Gastrocnemius medialis (tissue), 4 donors: ENCODE measurements at regions not wholly inside any gene's neighbourhood (a gene's known extent, or its start where the extent isn't known, plus 50 kb on each side); places are given as distances from the start of the nearest gene placed in this dataset.

Experiments
- POLR2A ChIP-seq, 2 donors: fragments of 450-650 bp; IDR thresholded peaks; one replicate each; pipeline ENCODE4 v1.6.1; 2017; ENCODE audit warnings: antibody characterized with exemption in 2 of 2, mild to moderate bottlenecking in 2 of 2, moderate library complexity in 2 of 2
- TF ChIP-seq, protein P1 (sequence below), 5 experiments: fragments of 450-650 bp in 3 of 5; fragments of 200-600 bp in 2 of 5; sonication (generic) in 2 of 5; IDR thresholded peaks in 4 of 5; conservative IDR thresholded peaks in 1 of 5; 1 replicate in 4 of 5; 2 replicates in 1 of 5; pipeline ENCODE4 v1.5.1; 2016 to 2019; ENCODE audit warnings: antibody characterized with exemption in 5 of 5, mild to moderate bottlenecking in 3 of 5, moderate library complexity in 3 of 5

DNA sequence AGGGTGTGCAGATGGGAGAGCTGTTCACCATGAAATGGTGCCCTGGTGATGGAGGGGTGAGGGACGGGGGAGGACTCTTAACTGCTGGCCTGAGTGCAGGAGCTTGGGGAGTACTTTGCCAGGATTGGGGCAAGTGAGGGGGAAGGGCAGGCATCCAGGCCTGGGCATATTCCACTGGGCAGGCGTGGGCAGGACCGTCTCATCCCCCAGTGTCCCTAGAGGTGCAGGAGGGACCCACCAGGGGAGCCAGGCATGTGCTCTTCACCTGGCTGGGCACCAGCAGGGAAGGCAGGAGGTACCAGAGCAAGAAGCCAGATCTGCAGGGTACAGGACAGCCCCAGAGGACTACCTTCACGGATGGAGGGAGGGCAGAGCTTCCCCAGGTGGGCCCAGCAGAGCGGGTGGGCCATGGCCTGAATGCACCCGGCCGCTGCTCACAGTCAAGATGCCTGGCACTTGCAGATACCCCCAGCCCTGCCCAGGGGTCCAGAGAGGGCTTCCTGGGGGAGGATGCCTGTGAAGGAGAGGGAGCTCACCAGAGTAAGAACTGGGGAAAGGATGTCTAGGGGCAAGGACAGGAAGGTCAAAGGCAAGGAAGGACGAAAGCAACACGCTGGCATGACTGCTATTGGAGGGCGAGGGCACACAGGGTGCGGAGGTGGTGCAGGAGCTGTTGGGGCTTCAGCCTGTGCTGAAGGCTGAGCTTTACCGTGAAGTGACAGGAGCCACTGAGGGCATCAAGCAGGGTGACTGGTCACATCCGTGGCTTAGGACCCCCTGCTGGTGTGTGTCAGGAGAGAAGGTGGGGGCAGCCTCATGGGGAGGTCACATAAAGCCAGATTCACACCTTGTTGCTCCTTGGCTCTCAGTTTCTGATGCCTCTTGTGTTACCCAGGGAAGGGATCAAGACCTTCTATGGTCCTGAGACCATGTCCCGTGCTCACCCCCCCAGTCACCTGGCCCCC lies 68.2 kb upstream of the NKX1-1 start:
- TF ChIP-seq, protein P1, sequence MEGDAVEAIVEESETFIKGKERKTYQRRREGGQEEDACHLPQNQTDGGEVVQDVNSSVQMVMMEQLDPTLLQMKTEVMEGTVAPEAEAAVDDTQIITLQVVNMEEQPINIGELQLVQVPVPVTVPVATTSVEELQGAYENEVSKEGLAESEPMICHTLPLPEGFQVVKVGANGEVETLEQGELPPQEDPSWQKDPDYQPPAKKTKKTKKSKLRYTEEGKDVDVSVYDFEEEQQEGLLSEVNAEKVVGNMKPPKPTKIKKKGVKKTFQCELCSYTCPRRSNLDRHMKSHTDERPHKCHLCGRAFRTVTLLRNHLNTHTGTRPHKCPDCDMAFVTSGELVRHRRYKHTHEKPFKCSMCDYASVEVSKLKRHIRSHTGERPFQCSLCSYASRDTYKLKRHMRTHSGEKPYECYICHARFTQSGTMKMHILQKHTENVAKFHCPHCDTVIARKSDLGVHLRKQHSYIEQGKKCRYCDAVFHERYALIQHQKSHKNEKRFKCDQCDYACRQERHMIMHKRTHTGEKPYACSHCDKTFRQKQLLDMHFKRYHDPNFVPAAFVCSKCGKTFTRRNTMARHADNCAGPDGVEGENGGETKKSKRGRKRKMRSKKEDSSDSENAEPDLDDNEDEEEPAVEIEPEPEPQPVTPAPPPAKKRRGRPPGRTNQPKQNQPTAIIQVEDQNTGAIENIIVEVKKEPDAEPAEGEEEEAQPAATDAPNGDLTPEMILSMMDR (IDR thresholded peaks at IDR 0.05 in 4 of 5, conservative IDR thresholded peaks at IDR 0.05 in 1 of 5), result no peak
- no peak for TF ChIP-seq POLR2A (IDR thresholded peaks at IDR 0.05)
